GM12891 (cell line): ENCODE measurements at regions not wholly inside any gene's neighbourhood (a gene's known extent, or its start where the extent isn't known, plus 50 kb on each side); places are given as distances from the start of the nearest gene placed in this dataset.

ENCODE experiments used
- PAX5 ChIP-seq: IDR thresholded peaks from 2 replicates; pipeline ENCODE4 v1.6.1; 2011; ENCODE audit warnings: low read length, moderate library complexity, mild to moderate bottlenecking; ENCODE audit not compliant: insufficient read depth, severe bottlenecking
- POLR2A ChIP-seq: IDR thresholded peaks from 2 replicates; pipeline ENCODE4 v1.6.1; 2011; ENCODE audit warnings: low read depth, low read length, control low read depth
- POLR2AphosphoS5 ChIP-seq: IDR thresholded peaks from 2 replicates; pipeline ENCODE4 v1.6.1; 2011; ENCODE audit warnings: low read depth, low read length, control low read depth
- POU2F2 ChIP-seq: IDR thresholded peaks from 2 replicates; pipeline ENCODE4 v1.6.1; 2011; ENCODE audit warnings: low read depth, mild to moderate bottlenecking, control low read depth, low read length, moderate library complexity
- SPI1 ChIP-seq: IDR thresholded peaks from 2 replicates; pipeline ENCODE4 v1.6.1; 2011; ENCODE audit warnings: low read depth, low read length, control low read depth
- TAF1 ChIP-seq: IDR thresholded peaks from 2 replicates; pipeline ENCODE4 v1.6.1; 2011; ENCODE audit warnings: low read depth, low read length, control low read depth

- no peak for TF ChIP-seq POLR2A
- TF ChIP-seq POLR2AphosphoS5, result no peak
- no peak for TF ChIP-seq TAF1
- no peak for TF ChIP-seq SPI1
- no peak for TF ChIP-seq PAX5
- TF ChIP-seq POU2F2, result no peak
Measured at GRCh38 chr7:112970771-112971170, 115.9 kb downstream of the GPR85 start.
